ENCODE measurements at regions not wholly inside any gene's neighbourhood (a gene's known extent, or its start where the extent isn't known, plus 50 kb on each side); places are given as distances from the start of the nearest gene placed in this dataset.

DNA sequence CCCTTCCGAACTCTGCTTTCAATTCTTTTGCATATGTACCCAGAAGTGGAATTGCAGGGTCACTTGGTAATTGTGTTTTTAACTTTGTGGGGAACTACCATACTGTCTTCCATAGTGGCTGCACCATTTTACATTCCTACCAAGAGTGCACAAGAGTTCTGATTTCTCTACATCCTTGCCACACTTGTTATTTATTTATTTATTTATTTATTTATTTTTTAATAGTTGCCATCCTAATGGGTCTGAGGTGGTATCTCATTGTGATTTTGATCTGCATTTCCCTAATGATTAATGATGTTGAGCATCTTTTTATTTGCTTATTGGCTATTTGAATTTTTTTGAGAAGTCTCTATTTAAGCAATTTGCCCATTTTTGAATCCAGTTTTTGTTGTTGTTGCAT, 422.4 kb downstream of the PTPRU start:
- no peak for DNase-seq

DNA sequence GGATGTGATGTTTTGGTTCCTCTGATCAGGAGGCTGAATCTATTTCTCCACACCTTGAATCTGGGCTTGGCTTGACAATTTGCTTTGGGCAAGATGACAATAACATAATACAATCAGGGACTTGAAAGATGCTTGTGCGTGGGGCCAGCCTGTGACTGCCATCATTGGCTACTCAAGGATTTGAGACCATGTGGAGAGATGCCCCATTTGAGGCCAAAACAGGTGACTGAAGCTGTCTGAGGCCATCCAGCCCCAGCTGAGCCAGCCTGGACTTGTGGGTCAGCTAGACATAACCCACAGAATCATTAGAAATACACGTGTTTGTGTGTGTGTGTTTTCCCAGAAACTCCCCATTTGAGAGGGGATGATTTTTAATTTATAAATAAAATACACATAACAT, 421.5 kb downstream of the PTPRU start:
- no peak for DNase-seq

DNA sequence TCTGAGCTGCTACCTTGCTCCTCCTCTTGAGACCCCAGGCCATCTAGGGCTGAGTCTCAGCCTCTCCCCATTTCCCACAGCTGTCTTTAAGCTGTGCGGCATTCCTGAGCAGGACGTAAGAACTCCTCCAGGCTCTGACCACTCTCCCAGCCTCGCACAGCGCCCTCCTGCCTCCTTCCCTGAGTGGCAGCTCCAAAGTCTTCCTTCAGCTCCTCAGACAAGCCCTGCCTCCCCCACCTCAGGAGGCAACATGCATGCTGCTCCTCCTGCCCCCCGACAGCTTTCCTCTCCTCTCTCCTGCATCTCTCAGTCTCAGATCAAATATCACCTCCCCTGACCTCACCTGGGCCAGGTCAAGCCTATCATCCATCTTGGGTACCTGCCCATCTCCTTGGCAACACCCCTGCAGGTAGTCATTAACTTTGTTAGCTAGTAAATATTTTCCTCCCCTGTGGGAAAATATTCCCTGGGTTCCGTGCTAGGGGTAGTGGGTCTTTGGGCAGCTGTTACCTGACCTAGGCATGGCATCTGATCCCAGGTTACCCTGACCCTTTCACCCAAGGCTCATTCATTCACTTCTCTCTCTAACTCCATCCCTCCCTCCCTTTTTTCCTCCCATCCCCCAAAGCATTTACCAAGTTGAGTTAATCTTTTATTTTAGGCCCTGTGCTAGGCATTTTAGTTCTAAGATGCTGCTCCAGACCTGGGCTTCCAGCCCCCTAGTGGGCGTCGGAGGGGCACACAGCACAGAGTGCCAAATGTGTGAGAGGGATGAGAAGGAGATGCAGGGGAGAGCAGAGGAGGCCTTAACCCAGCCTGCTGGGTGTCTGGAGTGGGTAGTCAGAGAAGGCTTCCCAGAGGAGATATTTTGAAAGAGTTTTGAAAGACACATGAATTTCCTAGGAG, 419.9 kb downstream of the PTPRU start:
- DNase-seq = no peak

DNA sequence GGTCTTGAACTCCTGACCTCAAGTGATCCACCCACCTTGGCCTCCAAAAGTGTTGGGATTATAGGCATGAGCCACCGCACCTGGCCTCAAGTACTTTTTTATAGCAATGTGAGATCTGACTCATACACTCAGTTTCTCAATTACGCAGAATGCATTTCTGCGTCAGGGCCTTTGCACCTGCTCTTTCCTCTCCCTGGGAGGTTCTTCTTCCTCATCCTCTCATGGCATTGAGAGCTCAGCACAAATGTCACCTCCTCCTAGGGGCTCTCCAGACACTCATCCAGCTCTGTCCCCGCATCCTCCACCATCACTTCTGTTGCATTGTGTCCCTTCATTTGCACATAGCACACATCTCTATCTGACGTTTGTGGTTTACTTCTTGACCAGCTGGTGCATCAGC, 418.8 kb downstream of the PTPRU start:
- DNase-seq = no peak

DNA sequence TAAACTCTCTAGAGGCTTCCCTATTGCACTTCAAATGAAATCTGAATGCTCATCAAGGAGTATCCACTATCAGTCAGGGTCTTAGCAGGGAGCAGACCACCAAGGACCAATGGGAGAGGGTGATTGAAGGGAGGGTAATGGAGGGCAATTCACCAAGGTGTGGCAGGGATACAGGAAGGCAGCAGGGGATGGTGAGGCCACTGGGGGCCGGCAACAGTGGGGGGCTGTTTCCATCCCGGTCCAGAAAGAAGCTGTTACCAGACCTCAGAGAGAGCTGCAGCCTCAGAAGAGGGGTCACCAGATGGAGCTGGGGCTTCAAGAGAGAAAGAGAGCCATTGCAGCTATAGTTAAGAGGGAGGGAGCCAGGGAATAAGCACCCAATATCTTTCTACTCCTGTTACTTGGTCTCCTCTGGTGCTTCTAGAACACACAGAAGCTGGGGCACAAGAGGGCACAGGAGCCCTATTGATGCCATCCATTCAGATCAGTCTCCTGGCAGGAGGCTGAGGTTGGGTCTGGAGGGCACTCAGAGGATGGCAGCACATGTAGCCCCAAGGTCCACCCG, 417.6 kb downstream of the PTPRU start:
- no peak for DNase-seq

DNA sequence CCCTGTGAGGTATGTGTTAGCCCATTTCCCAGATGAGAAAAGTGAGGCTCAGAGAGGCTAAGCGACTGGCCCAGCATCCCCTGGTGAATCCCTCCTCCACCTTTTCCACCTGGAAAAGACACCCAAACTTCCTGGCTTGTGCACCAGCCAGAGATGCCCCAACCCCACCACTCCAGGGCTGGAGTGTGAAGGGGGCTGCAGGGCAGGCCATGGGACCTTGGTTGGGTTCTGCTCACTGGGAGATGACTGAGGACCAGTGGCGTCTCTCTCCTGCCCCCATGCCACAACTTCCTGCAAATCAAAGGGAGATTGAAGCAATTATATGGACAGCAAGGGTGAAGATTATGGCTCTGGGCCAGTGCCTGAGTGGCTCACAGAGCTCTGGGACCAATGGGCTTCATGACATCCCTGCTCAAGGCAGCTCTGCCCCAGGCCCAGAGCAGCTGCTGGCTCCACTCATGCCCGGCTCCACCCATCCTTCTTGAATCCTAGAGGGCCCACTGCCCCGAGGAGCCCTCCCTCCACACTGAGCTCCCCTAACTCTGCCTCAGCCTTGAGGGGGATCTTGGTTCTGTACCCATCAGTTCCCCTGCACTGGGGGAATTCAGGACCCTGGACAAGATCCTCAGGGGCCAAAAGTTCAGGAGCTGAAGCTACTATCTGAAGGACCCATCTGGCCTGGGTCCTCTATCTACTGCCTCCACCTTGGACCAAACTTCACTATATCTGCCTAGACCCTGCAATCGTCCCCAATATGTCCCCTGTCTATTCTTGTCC, 416.9 kb downstream of the PTPRU start:
- no peak for DNase-seq

DNA sequence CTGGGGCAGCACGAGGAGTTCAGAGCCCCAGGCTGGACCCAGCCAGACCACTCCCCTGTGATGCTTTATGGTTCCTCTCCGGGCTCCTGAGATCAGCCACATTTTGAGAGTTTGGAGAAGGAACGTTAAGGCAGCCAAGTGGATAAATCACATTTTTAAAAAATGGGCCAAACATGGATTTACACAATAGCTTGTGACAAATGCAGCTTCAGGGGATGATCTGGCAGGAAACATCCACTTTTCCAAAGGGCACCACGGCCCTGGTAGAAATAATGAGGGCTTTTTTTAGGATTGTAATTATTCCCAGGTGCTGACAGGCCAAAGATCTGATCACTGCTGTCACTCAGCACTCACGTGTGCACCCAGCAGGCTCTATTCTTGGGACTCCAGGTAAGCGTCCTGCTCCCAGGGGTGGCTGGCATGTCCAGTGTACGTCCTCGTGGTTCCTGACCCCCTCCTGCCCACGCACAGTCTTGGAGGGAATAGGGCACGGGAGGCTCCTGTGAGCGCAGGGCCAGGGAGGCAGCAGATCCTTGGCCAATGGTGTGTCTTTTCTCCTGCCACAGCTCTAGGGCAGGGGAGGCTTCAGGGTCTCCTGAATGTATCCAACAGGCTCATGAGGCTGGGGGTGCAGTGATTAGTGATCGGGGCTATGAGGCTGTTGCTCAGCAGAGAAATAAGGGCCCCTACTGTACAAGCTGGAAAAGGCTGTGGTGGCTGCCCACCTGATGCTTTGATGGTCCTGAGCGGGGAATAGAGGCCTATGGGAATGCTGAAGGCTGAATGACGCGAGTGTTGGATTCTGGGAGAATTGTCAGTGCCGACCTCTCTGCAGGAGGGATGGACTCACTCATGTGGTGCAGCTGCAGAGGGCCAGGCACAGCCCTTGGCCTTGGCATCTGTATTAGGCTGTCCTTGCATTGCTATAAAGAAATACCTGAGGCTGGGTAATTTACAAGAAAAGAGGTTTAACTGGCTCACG, 415.7 kb downstream of the PTPRU start:
- DNase-seq = no peak

DNA sequence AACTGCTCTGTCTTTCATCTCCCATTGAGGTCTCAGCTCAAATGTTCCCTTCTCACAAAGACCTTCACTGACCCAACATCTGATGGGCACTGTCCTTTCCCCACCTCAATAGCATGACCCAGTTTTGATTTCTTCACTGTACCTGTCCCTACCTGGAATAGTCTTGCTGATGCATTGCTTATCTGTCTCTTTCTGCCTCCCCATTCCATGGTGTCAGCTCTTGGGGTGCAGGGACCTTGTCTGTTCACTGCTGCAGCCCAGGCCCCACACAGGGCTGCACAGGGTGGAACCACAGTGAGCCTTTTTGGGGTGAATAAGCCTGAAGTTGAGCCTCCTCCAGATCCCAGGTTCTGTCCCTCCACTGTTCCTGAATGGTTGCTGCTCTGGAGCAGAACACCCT, 414.9 kb downstream of the PTPRU start:
- no peak for DNase-seq

DNA sequence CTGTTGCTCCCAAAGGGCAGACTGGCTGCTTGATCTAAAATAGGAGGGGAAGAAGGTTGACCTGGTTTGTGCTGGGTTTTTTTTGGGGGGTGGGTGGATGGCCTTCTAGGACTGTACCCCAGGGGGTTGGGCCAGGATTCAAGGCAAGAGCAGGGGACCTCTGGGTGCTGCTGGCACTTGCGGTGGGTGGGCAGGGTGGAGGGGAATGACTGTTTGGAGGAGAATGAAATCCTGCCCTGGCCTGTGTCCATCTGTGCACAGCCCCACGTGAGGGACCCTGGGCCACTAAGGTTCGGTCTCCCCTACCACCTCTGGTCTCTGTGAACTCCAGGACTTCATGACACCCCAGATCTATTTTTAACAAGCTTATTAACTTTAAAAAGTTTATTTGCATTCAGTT, 414.2 kb downstream of the PTPRU start:
- DNase-seq = no peak

DNA sequence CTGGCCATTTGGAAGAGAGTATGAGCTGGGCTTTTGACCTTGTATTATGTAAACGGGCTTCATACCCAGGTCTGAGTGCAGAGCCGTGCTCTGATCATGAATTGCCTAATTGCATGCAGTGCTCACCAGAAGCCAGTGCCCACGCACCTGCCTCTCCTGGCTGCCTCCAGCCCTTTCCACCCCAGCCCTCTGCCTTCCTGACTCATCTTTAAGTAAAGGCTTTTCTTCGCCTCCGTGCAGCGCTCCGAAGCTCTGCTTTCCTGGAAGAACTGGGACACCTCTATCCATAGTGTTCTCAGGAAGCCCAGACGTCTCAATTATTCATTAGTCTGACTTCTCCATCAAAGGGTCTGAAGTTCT, 413.7 kb downstream of the PTPRU start:
- no peak for DNase-seq

DNA sequence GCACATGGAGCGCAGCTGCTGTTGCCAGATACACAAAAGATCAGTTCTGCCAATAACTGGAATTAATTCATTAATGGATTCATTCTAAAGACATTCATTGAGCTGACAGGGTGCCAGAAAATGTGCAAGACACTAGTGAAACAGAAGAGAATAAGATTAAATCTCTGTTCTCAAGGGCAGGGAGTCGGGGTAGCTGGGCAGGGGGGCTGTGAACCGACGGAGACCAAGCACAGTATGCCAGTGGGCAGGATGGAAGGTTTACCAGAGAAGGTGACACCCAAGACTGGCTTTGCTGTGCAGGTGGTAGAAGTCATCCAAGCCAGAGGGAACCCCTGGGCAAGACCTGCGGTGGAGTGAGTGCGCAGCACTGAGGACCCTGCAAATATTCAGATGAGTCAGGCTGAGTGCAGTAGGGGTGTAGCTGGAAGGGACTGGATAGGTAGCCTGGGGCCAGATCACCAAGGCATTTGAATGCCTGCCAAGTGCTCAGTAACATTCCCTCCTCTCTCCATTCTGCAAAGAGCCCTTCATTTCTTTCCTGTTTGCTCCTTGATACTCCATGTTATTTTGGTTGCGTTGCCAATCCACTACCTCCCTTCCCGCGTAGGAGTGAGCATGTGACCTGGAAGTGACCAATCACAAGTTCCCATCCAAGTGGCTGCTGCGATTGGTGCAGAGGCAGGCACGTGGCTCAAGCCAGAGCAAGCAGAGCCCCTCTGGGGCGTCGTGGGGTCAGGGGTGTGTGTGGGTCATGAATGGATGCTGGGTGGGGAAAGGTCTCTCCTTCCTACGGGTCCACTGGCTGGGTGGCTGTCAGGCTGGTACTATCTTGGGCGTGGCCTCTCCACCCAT, 413.1 kb downstream of the PTPRU start:
- peak; percentile 31 for DNase-seq

DNA sequence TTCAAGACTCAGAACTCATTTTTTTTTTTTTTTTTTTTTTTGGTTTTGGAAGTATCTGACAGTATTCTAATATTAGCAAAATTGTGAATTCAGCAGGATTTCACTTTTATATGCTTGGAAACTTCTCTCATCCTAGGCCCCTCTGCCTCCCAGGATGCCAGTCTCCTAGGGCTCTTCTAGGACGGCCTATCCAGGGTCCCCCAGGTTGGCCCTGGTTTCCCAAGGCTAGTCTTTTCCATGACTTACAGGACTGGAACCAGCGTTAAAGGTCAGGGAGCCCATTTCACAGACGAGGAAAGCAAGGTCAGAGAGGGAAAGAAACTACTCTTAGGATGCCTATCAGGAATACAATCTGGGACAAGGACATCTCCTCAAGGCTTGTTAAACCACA, 412.5 kb downstream of the PTPRU start:
- no peak for DNase-seq

DNA sequence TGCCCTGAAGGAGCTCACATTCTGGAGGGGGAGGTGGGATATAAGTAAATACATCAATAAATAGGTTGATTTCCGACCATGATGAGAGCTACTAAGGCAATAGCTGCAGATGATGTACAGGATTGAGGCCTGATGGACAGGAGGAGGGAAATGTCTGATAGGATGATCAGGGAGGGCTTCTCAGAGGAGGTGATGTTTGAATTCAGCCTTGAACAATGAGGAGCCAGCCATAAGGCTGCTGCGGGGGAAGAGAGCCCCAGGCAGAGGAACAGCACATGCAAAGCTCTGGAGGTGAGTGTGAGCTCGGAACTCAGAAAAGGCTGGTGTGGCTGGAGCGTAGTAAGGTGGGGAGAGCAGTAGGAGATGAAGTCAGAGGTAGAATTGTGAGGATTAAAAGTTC, 411.7 kb downstream of the PTPRU start:
- DNase-seq = no peak

DNA sequence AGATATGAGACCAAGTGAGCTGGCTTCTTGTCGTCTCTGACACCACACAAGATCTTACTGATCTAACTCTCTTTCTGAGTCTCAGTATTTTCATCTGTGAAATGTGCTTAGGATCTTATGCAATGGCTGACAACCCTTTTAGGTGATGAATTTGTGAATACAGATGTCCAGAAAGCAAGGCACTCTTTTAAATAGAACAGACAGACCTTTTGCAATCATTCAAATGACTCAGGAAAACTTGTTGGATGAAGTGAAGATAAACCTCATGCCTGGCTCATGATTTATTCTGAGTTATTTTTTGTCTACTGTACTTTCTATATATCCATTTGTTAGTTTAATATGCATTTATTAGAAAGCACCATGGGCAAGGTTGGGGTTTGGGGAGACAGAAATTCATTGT, 411.3 kb downstream of the PTPRU start:
- no peak for DNase-seq

DNA sequence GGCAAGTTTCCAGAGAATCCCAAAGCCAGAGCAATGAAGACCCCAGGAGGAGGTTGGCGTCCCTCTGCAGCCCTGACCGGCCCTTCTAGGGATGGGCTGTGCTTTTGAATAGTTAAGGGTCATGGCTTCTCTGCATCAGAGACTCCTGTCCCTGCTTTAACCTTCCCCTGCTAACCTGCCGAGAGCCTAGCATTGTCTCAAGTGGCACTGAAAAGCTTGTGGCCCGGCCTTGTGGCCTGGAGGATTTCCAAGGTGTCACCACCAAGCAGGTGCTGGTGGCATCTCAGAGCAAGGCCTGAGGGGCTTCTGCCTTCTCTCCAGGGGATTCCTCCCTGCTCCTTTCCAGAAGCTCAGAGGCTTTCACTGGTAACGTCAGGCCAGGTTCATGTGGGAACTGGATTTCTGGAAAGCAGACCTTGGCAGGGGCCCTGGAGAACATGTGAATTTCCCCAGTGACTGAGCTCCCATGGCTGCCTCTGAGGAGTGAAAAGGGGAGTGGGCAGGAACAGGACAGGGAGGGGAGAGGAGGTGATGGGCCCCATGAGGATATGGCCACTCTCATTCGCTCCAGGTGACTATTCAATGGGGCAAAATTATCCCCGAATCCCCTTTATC, 409.9 kb downstream of the PTPRU start:
- DNase-seq = no peak

DNA sequence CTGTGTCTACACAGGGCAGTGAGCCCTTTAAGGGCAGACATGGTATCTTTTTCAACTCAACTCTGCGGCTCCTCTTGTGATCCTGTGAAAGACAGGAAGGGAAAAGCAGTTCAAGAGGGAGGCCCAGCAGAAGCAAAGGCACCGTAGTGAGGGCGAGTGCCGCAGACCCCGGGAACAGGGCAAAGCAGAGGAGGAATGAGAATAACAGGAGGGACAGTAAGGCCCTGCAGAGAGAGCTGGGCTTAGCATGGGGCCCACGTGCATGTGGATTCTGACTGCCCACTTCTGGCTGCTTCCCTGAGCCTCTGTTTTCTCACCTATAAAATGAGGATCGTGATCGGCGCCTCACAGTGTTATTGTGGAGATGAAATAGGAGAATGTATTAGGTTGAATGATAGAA, 409.3 kb downstream of the PTPRU start:
- DNase-seq = no peak

DNA sequence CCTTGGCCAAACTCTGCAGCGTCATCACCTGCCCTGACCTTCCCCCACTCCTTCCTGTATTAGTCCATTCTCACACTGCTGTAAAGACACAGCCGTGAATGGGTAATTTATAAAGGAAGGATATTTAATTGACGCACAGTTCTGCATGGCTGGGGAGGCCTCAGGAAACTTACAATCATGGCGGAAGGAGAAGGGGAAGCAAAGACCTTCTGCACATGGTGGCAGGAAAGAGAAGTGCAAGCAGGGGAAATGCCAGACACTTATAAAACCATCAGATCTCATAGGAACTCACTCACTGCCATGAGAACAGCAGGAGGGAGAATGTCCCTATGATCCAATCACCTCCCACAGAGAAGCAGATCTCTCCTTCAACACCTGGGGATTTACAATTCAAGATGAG, 408.5 kb downstream of the PTPRU start:
- no peak for DNase-seq

DNA sequence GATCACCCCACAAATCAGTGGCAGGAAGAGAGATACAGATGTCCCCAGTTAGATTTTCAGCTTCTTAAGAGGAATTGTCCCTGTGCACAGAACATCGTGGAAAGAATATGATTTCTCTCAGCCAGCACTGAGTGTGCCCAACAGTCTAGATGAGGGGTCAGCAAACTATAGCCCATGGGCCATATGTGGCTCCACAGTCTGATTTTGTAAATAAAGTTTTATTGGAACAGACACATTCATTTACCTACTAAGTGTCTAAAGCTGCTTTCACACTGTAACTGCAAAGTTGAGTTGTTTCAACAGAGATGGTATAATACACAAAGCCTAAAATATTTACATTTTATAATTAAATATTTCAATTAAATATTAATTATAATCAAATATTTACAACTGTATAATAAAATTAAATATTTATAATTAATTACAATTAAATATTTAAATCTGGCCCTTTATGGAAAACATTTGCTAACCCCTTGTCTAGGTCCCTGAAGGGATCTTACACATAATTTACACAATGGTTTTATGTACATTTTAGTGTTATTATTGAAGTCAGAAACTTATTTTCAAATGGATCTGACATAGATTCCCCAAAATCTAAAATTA, 407.6 kb downstream of the PTPRU start:
- DNase-seq = no peak

DNA sequence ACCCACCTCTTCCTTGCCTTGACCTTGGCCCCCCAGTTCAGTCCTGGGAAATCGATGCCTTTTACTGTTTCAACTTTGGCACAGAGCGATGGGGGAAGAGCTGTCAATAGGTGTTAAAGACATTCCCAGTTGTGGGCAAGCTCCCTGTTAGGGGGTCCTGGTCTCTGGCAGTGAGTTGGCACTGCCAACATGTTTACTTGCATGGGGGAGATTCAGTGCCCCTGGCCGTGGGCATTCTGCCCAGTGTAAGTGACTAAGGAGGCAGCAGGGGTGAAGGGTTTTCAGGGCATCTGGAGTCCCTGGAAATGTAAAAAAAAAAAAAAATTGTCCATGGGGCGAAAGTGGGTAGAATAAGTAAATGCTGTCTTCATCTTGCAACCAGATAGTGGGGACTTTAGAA, 407.0 kb downstream of the PTPRU start:
- no peak for DNase-seq

DNA sequence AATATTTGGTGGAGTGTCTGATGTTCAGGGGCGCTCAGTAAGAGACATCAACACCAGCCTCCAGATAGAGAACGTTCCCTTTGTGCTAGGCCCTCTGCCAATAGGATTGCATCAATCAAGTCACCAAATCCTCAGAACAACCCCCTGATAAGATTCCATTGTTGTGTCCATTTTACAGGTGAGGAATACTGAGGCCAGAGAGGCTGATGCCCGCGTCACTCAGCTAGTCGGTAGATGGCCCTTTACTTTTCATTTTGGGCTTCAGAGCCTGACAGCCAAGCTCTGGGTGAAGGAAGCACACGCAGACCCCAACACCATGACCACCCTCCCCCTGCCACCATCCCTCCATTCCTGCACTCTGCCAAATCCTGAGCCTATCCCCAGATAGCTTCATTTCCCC, 406.2 kb downstream of the PTPRU start:
- no peak for DNase-seq

DNA sequence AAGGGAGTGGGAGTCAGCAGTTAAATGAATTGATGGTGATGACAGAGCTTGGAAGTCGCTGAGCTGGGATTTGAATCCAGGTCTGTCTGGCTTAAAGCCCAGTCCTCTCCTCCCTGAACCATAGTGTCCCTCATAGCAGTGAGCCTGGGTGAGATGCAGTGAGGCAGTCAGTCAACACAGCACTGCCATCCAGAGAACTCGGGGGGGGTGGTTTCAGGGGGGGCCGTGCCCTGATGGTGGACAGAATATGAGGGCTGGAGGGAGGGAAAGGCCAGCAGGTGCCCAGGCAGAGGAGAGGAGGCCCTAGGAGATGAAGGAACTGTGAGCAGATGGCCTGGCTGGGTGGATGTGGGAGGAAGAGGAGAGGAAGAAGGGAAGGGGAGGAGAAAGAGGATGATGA, 405.6 kb downstream of the PTPRU start:
- no peak for DNase-seq

All from NCI-H1105 treated with DMSO at 0.1 percent for 48 hours (cell line).